HepG2 (cell line): ENCODE measurements at regions not wholly inside any gene's neighbourhood (a gene's known extent, or its start where the extent isn't known, plus 50 kb on each side); places are given as distances from the start of the nearest gene placed in this dataset.

Source experiments
- ATAC-seq: fragments of 200-7000 bp; cut with Tn5 transposase; 3 replicates; pipeline ENCODE4 v1.9.1; 2020; ENCODE audit warnings: mild to moderate bottlenecking, moderate library complexity
- BruUV-seq: library from RNA; stranded (reverse); fragments of 400-500 nt; replicated peaks from 2 replicates; lab custom pipeline; 2021; lab: Mats Ljungman, UMichigan
- CTCF ChIA-PET: fragments of 300-600 bp; formaldehyde crosslinking; extraction: SDS; loops from one replicate; lab custom pipeline; 2021; ENCODE audit warnings: low total read pairs, inconsistent platforms, low intra/inter-chr PET ratio; lab: Yijun Ruan, JAX
- POLR2A ChIA-PET: fragments of 350-600 bp; sonication (Branson Sonifier 250); formaldehyde crosslinking; loops from one replicate; lab custom pipeline; 2020; ENCODE audit warnings: antibody characterized with exemption, inconsistent platforms; lab: Yijun Ruan, JAX
- DNase-seq: peaks from one replicate; pipeline ENCODE4 v3.0.0-alpha.2; 2015; ENCODE audit warnings: low spot score
- FAIRE-seq: peaks from 3 replicates; lab custom pipeline; 2011; peaks lifted over from hg19 to GRCh38; lab: Jason Lieb, UNC
- H2AFZ ChIP-seq: one replicate; pipeline ENCODE4 v1.6.1; 2011; ENCODE audit warnings: low read length, inconsistent platforms
- H3K27ac ChIP-seq: fragments of 300-600 bp; 3 replicates; pipeline ENCODE4 v1.8.0; 2011; ENCODE audit warnings: mixed run types, mild to moderate bottlenecking, mixed read lengths, low read length, inconsistent platforms; ENCODE audit not compliant: insufficient read depth; ENCODE audit errors: extremely low read length
- H3K27me3 ChIP-seq, 2 experiments: fragments of 200-600 bp in 1 of 2; 2 replicates in 1 of 2; 3 replicates in 1 of 2; pipeline versions ENCODE4 v1.6.0 to v1.8.0; 2011; ENCODE audit warnings: low read length in 2 of 2, mild to moderate bottlenecking in 2 of 2, moderate library complexity in 2 of 2, inconsistent platforms in 1 of 2; ENCODE audit not compliant: insufficient read depth in 2 of 2, control insufficient read depth in 1 of 2
- H3K36me3 ChIP-seq, 2 experiments: fragments of 200-600 bp in 1 of 2; replicated peaks in 1 of 2; 2 replicates in 1 of 2; 3 replicates in 1 of 2; pipeline versions ENCODE4 v1.5.1 to v1.8.0; 2011; ENCODE audit warnings: low read length in 2 of 2, inconsistent platforms in 1 of 2; ENCODE audit not compliant: insufficient read depth in 2 of 2, control insufficient read depth in 1 of 2
- H3K4me1 ChIP-seq: 2 replicates; pipeline ENCODE4 v1.5.1; 2012; ENCODE audit warnings: low read length, inconsistent platforms; ENCODE audit not compliant: insufficient read depth
- H3K4me2 ChIP-seq: 2 replicates; pipeline ENCODE4 v1.6.0; 2011; ENCODE audit warnings: low read depth, low read length, inconsistent platforms
- H3K4me3 ChIP-seq, 3 experiments: fragments of 200-600 bp in 1 of 3; sonication (generic), shearing (Covaris generic) in 1 of 3; replicated peaks in 1 of 3; 2 replicates each; pipeline ENCODE4 v1.5.1; 2011 to 2016; ENCODE audit warnings: low read length in 3 of 3, inconsistent platforms in 2 of 3, low read depth in 2 of 3, mild to moderate bottlenecking in 2 of 3, control low read depth in 1 of 3, mixed read lengths in 1 of 3; ENCODE audit not compliant: insufficient read depth in 1 of 3
- H3K79me2 ChIP-seq: one replicate; pipeline ENCODE4 v1.6.1; 2011; ENCODE audit warnings: low read length, inconsistent platforms; ENCODE audit not compliant: insufficient read depth
- H3K9ac ChIP-seq: 2 replicates; pipeline ENCODE4 v1.6.0; 2011; ENCODE audit warnings: mild to moderate bottlenecking, low read depth, low read length, inconsistent platforms; ENCODE audit not compliant: insufficient read depth
- H3K9me3 ChIP-seq: 2 replicates; pipeline ENCODE4 v1.5.1; 2012; ENCODE audit warnings: mild to moderate bottlenecking, low read length
- H4K20me1 ChIP-seq: 2 replicates; pipeline ENCODE4 v1.6.0; 2011; ENCODE audit warnings: inconsistent platforms, mild to moderate bottlenecking, low read length, moderate library complexity; ENCODE audit not compliant: insufficient read depth
- ELF3 ChIP-seq: IDR thresholded peaks from 2 replicates; pipeline ENCODE4 v1.6.1; 2016; ENCODE audit warnings: missing genetic modification reagents, missing compliant biosample characterization
- HNRNPUL1 ChIP-seq: fragments of 200-400 bp; formaldehyde crosslinking; IDR thresholded peaks from 2 replicates; pipeline ENCODE4 v1.6.1; 2017; ENCODE audit warnings: low read depth, mild to moderate bottlenecking, low read length, moderate library complexity
- JUNB ChIP-seq: sonication (generic); formaldehyde crosslinking; IDR thresholded peaks from 2 replicates; pipeline ENCODE4 v1.8.0; 2022; ENCODE audit warnings: missing genetic modification reagents, mild to moderate bottlenecking, borderline replicate concordance
- MTF2 ChIP-seq: sonication (generic); formaldehyde crosslinking; IDR thresholded peaks from 2 replicates; pipeline ENCODE4 v1.5.0; 2020; ENCODE audit warnings: missing genetic modification reagents, borderline replicate concordance
- MYC ChIP-seq: sonication (generic); formaldehyde crosslinking; IDR thresholded peaks from 2 replicates; pipeline ENCODE4 v1.9.0; 2021; ENCODE audit warnings: missing genetic modification reagents, borderline replicate concordance
- TRIM24 ChIP-seq: sonication (generic); formaldehyde crosslinking; IDR thresholded peaks from 2 replicates; pipeline ENCODE4 v1.8.0; 2022; ENCODE audit warnings: mild to moderate bottlenecking, missing genetic modification reagents
- UBTF ChIP-seq: sonication (generic); formaldehyde crosslinking; IDR thresholded peaks from 2 replicates; pipeline ENCODE4 v1.4.0; 2020; ENCODE audit warnings: mild to moderate bottlenecking, missing genetic modification reagents
- ZNF12 ChIP-seq: sonication (generic); formaldehyde crosslinking; IDR thresholded peaks from 2 replicates; pipeline ENCODE4 v1.5.0; 2020; ENCODE audit warnings: missing genetic modification reagents
- ZNF207 ChIP-seq: fragments of 450-650 bp; IDR thresholded peaks from 2 replicates; pipeline ENCODE4 v1.6.1; 2016; ENCODE audit warnings: antibody characterized with exemption, borderline replicate concordance
- ZNF710 ChIP-seq: sonication (generic); formaldehyde crosslinking; IDR thresholded peaks from 2 replicates; pipeline ENCODE4 v1.5.0; 2020; ENCODE audit warnings: mild to moderate bottlenecking, missing genetic modification reagents, borderline replicate concordance
- ZNF839 ChIP-seq: sonication (generic); formaldehyde crosslinking; IDR thresholded peaks from 2 replicates; pipeline ENCODE4 v1.4.0; 2020; ENCODE audit warnings: missing genetic modification reagents, mild to moderate bottlenecking, borderline replicate concordance
- WGBS: methylation state at CpG from one replicate; pipeline ENCODE4 v1.1.6; 2017; ENCODE audit warnings: low lambda C conversion rate; 5-methylcytosine and 5-hydroxymethylcytosine counted together
- in situ Hi-C: cut with HindIII; loops from 2 replicates; pipeline ENCODE4 v1.10.0; 2017; ENCODE audit warnings: low pct_unique_long_range_greater_than_20kb; ENCODE audit not compliant: extremely low pct_ligation_motif_present
- intact Hi-C: fragments of 100-400 bp; cut with micrococcal nuclease; formaldehyde crosslinking; loops from one replicate; pipeline ENCODE4 v1.10.0; 2022; ENCODE audit not compliant: unreplicated experiment

GRCh38 chr14:71532344-71532743 lies 399.9 kb upstream of the RGS6 start:
- intact Hi-C loops (no loop called here), in situ Hi-C loops (no loop called here)
- ChIA-PET POLR2A (no interaction called here), CTCF (no interaction called here)
- no peaks in the 10 kb centered on the region for H3K9me3 ChIP-seq
- DNase-seq (no peak), ATAC-seq (no peak), FAIRE-seq (no peak)
- H3K4me2 ChIP-seq = no peak overlapping the region
- H3K4me1 ChIP-seq = no peaks in the 10 kb centered on the region
- no TSS peak for BruUV-seq
- no peaks in the 10 kb centered on the region for H4K20me1 ChIP-seq
- H3K4me3 ChIP-seq = no peak overlapping the region
- peaks cover 2% of the 10 kb centered on the region in 2 experiments; a peak in 1 of 5 replicates for H3K36me3 ChIP-seq
- no peak overlapping the region for H3K27ac ChIP-seq
- TF ChIP-seq MYC (CRISPR knock-in tag) (no peak), HNRNPUL1 (no peak), ZNF207 (no peak), MTF2 (CRISPR knock-in tag) (no peak), ZNF839 (CRISPR knock-in tag) (no peak), UBTF (CRISPR knock-in tag) (no peak), ELF3 (CRISPR knock-in tag) (no peak), ZNF710 (CRISPR knock-in tag) (no peak), ZNF12 (CRISPR knock-in tag) (no peak), JUNB (CRISPR knock-in tag) (no peak), TRIM24 (no peak)
- no peak overlapping the region for H3K9ac ChIP-seq
- WGBS = 95% methylated on average over 4 of the region's 4 CpGs
- no peaks in the 10 kb centered on the region for H3K79me2 ChIP-seq
- H2AFZ ChIP-seq = no peak overlapping the region
- no peaks in the 10 kb centered on the region for H3K27me3 ChIP-seq
